ENCODE measurements at regions not wholly inside any gene's neighbourhood (a gene's known extent, or its start where the extent isn't known, plus 50 kb on each side); places are given as distances from the start of the nearest gene placed in this dataset.

GRCh38 chr16:87101903-87102302, 215.3 kb downstream of the C16orf95 start:
- Mint-ChIP-seq H3K27ac (no peak overlapping the region), H3K4me1 (no peaks in the 10 kb centered on the region), H3K4me3 (no peak overlapping the region), H3K9me3 (no peaks in the 10 kb centered on the region), H3K36me3 (no peaks in the 10 kb centered on the region), H3K27me3 (peaks cover 3 to 10% of the 10 kb centered on the region in 2 donors)
- Histone ChIP-seq H3K4me1 (ENCODE audit: control insufficient read depth in 1 of 2, extremely low read depth in 1 of 2, insufficient read depth in 2 of 2, low read length in 2 of 2) (no peaks in the 10 kb centered on the region), H3K27me3 (replicated peaks in 1 of 2; ENCODE audit: control insufficient read depth in 2 of 2, extremely low read depth in 1 of 2, insufficient read depth in 2 of 2, low read length in 1 of 2) (peaks cover 0 to 15% of the 10 kb centered on the region in 2 experiments), H3K27ac (ENCODE audit: low read length) (no peak overlapping the region), H3K9me3 (no peaks in the 10 kb centered on the region), H3K4me3 (ENCODE audit: control insufficient read depth in 1 of 2, extremely low read depth in 1 of 2, low read length in 1 of 2) (no peak overlapping the region), H3K36me3 (ENCODE audit: control insufficient read depth in 2 of 2, extremely low read depth in 1 of 2, insufficient read depth in 1 of 2, low read length in 1 of 2) (no peaks in the 10 kb centered on the region)
- ATAC-seq (replicated peaks in 1 of 4) (no peak), DNase-seq (no peak)
- ChIA-PET POLR2A (no interaction called here), CTCF (no interaction called here)
- 83% methylated on average over 2 of the region's 3 CpGs for WGBS (ENCODE audit: insufficient coverage)

GRCh38 chr16:87107201-87107600, 210.0 kb downstream of the C16orf95 start:
- H3K9me3 ChIP-seq = no peaks in the 10 kb centered on the region
- H3K36me3 Mint-ChIP-seq = no peaks in the 10 kb centered on the region
- no peak for DNase-seq
- POLR2A ChIA-PET = no interaction called here
- H3K4me3 Mint-ChIP-seq = no peak overlapping the region
- H3K9me3 Mint-ChIP-seq = no peaks in the 10 kb centered on the region
- H3K4me1 Mint-ChIP-seq = no peaks in the 10 kb centered on the region
- peaks cover 0 to 9% of the 10 kb centered on the region in 2 experiments for H3K27me3 ChIP-seq (replicated peaks in 1 of 2; ENCODE audit: control insufficient read depth in 2 of 2, extremely low read depth in 1 of 2, insufficient read depth in 2 of 2, low read length in 1 of 2)
- no peak for ATAC-seq (replicated peaks in 1 of 4)
- CTCF ChIA-PET = no interaction called here
- no peak overlapping the region for H3K4me3 ChIP-seq (ENCODE audit: control insufficient read depth in 1 of 2, extremely low read depth in 1 of 2, low read length in 1 of 2)
- no peak overlapping the region for H3K27ac Mint-ChIP-seq
- no peak overlapping the region for H3K27ac ChIP-seq (ENCODE audit: low read length)
- 100% methylated on average over 1 of the region's 2 CpGs for WGBS (ENCODE audit: insufficient coverage)
- no peaks in the 10 kb centered on the region for H3K36me3 ChIP-seq (ENCODE audit: control insufficient read depth in 2 of 2, extremely low read depth in 1 of 2, insufficient read depth in 1 of 2, low read length in 1 of 2)
- H3K4me1 ChIP-seq (ENCODE audit: control insufficient read depth in 1 of 2, extremely low read depth in 1 of 2, insufficient read depth in 2 of 2, low read length in 2 of 2) = no peaks in the 10 kb centered on the region
- H3K27me3 Mint-ChIP-seq = peaks cover 8 to 16% of the 10 kb centered on the region in 2 donors

DNA sequence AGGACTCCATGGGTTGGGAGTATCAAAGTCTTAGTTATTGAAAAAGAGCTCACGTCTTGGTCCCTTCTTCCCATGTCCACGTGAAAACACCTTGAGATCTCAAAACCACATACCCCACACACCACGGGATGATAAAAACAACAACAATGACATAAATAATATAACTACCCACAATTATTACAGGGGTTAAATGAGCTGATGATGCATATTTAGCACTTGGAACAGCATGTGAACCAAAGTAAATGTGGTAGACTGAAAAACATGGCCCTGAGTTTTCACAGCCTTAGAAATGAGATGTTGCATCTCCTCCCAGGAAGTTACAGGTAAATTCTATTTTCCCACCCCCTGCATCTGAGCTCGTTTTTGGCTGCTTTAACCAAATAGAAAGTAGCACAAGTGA, 208.9 kb downstream of the C16orf95 start:
- H3K4me3 Mint-ChIP-seq = no peak overlapping the region
- DNase-seq (no peak), ATAC-seq (replicated peaks in 1 of 4) (no peak)
- H3K9me3 ChIP-seq = no peaks in the 10 kb centered on the region
- H3K27me3 ChIP-seq (replicated peaks in 1 of 2; ENCODE audit: control insufficient read depth in 2 of 2, extremely low read depth in 1 of 2, insufficient read depth in 2 of 2, low read length in 1 of 2) = peaks cover 0 to 9% of the 10 kb centered on the region in 2 experiments
- H3K36me3 Mint-ChIP-seq = no peaks in the 10 kb centered on the region
- H3K36me3 ChIP-seq (ENCODE audit: control insufficient read depth in 2 of 2, extremely low read depth in 1 of 2, insufficient read depth in 1 of 2, low read length in 1 of 2) = no peaks in the 10 kb centered on the region
- CTCF ChIA-PET = no interaction called here
- H3K9me3 Mint-ChIP-seq = no peaks in the 10 kb centered on the region
- no peaks in the 10 kb centered on the region for H3K4me1 Mint-ChIP-seq
- no peaks in the 10 kb centered on the region for H3K4me1 ChIP-seq (ENCODE audit: control insufficient read depth in 1 of 2, extremely low read depth in 1 of 2, insufficient read depth in 2 of 2, low read length in 2 of 2)
- POLR2A ChIA-PET = no interaction called here
- WGBS (ENCODE audit: insufficient coverage) = 33% methylated on average over 1 of the region's 4 CpGs
- peaks cover 10 to 16% of the 10 kb centered on the region in 2 donors for H3K27me3 Mint-ChIP-seq
- no peak overlapping the region for H3K27ac ChIP-seq (ENCODE audit: low read length)
- H3K4me3 ChIP-seq (ENCODE audit: control insufficient read depth in 1 of 2, extremely low read depth in 1 of 2, low read length in 1 of 2) = no peak overlapping the region
- H3K27ac Mint-ChIP-seq = no peak overlapping the region

GRCh38 chr16:87108941-87109340, 208.3 kb downstream of the C16orf95 start:
- Histone ChIP-seq H3K27ac (ENCODE audit: low read length) (no peak overlapping the region), H3K9me3 (no peaks in the 10 kb centered on the region), H3K36me3 (ENCODE audit: control insufficient read depth in 2 of 2, extremely low read depth in 1 of 2, insufficient read depth in 1 of 2, low read length in 1 of 2) (no peaks in the 10 kb centered on the region), H3K4me1 (ENCODE audit: control insufficient read depth in 1 of 2, extremely low read depth in 1 of 2, insufficient read depth in 2 of 2, low read length in 2 of 2) (no peaks in the 10 kb centered on the region), H3K27me3 (replicated peaks in 1 of 2; ENCODE audit: control insufficient read depth in 2 of 2, extremely low read depth in 1 of 2, insufficient read depth in 2 of 2, low read length in 1 of 2) (peaks cover 0 to 9% of the 10 kb centered on the region in 2 experiments), H3K4me3 (ENCODE audit: control insufficient read depth in 1 of 2, extremely low read depth in 1 of 2, low read length in 1 of 2) (no peak overlapping the region)
- Mint-ChIP-seq H3K4me3 (no peak overlapping the region), H3K27me3 (peaks cover 10 to 16% of the 10 kb centered on the region in 2 donors), H3K36me3 (no peaks in the 10 kb centered on the region), H3K4me1 (no peaks in the 10 kb centered on the region), H3K27ac (no peak overlapping the region), H3K9me3 (no peaks in the 10 kb centered on the region)
- no peak for ATAC-seq (replicated peaks in 1 of 4)
- CTCF ChIA-PET = no interaction called here
- no peak for DNase-seq
- POLR2A ChIA-PET = no interaction called here
- WGBS (ENCODE audit: insufficient coverage) = no CpG with 5 or more reads among the region's 1 CpG

- ATAC-seq (replicated peaks in 1 of 4) (no peak), DNase-seq (no peak)
- Histone ChIP-seq H3K27ac (ENCODE audit: low read length) (no peak overlapping the region), H3K4me3 (ENCODE audit: control insufficient read depth in 1 of 2, extremely low read depth in 1 of 2, low read length in 1 of 2) (no peak overlapping the region), H3K27me3 (replicated peaks in 1 of 2; ENCODE audit: control insufficient read depth in 2 of 2, extremely low read depth in 1 of 2, insufficient read depth in 2 of 2, low read length in 1 of 2) (peaks cover 0 to 13% of the 10 kb centered on the region in 2 experiments), H3K4me1 (ENCODE audit: control insufficient read depth in 1 of 2, extremely low read depth in 1 of 2, insufficient read depth in 2 of 2, low read length in 2 of 2) (no peaks in the 10 kb centered on the region), H3K36me3 (ENCODE audit: control insufficient read depth in 2 of 2, extremely low read depth in 1 of 2, insufficient read depth in 1 of 2, low read length in 1 of 2) (no peaks in the 10 kb centered on the region), H3K9me3 (no peaks in the 10 kb centered on the region)
- Mint-ChIP-seq H3K36me3 (no peaks in the 10 kb centered on the region), H3K4me1 (no peaks in the 10 kb centered on the region), H3K9me3 (no peaks in the 10 kb centered on the region), H3K27me3 (peaks cover 3 to 24% of the 10 kb centered on the region in 2 donors), H3K27ac (no peak overlapping the region), H3K4me3 (no peak overlapping the region)
- POLR2A ChIA-PET = no interaction called here
- CTCF ChIA-PET = no interaction called here
- 91% methylated on average over 3 of the region's 5 CpGs for WGBS (ENCODE audit: insufficient coverage)
These were observed 202.4 kb downstream of the C16orf95 start for GRCh38 chr16:87114832-87115231.

- Histone ChIP-seq H3K27me3 (replicated peaks in 1 of 2; ENCODE audit: control insufficient read depth in 2 of 2, extremely low read depth in 1 of 2, insufficient read depth in 2 of 2, low read length in 1 of 2) (peaks cover 0 to 19% of the 10 kb centered on the region in 2 experiments), H3K36me3 (ENCODE audit: control insufficient read depth in 2 of 2, extremely low read depth in 1 of 2, insufficient read depth in 1 of 2, low read length in 1 of 2) (no peaks in the 10 kb centered on the region), H3K4me1 (ENCODE audit: control insufficient read depth in 1 of 2, extremely low read depth in 1 of 2, insufficient read depth in 2 of 2, low read length in 2 of 2) (no peaks in the 10 kb centered on the region), H3K4me3 (ENCODE audit: control insufficient read depth in 1 of 2, extremely low read depth in 1 of 2, low read length in 1 of 2) (no peak overlapping the region), H3K27ac (ENCODE audit: low read length) (no peak overlapping the region), H3K9me3 (no peaks in the 10 kb centered on the region)
- ChIA-PET POLR2A (no interaction called here), CTCF (no interaction called here)
- no peaks in the 10 kb centered on the region for H3K4me1 Mint-ChIP-seq
- DNase-seq (no peak), ATAC-seq (replicated peaks in 1 of 4) (no peak)
- no peaks in the 10 kb centered on the region for H3K9me3 Mint-ChIP-seq
- no CpG with 5 or more reads among the region's 6 CpGs for WGBS (ENCODE audit: insufficient coverage)
- peaks cover 4 to 32% of the 10 kb centered on the region in 2 donors for H3K27me3 Mint-ChIP-seq
- no peak overlapping the region for H3K4me3 Mint-ChIP-seq
- H3K27ac Mint-ChIP-seq = no peak overlapping the region
- no peaks in the 10 kb centered on the region for H3K36me3 Mint-ChIP-seq
These were observed 201.5 kb downstream of the C16orf95 start for GRCh38 chr16:87115646-87116045.

DNA sequence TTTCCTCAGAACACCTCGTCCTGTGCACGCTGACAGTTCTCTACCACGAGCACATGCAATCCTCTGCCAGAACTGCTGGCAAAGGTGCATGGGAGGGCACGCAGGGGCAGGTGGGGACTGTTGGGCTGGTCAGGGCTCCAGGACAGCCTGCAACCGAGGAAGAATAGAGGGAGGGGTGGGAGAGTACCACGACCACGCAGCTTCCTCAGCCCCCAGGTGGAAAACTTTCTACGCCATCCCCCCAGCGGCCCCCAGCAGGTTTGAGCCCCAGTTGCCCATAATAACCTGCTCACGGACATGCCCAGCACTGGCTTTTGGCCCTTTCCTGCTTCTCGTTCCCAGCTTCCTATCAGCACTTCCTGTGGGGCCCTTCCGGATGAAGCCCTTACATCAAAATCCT, 199.3 kb downstream of the C16orf95 start:
- Mint-ChIP-seq H3K27ac (no peak overlapping the region), H3K36me3 (no peaks in the 10 kb centered on the region), H3K27me3 (peaks cover 10 to 43% of the 10 kb centered on the region in 2 donors), H3K4me1 (no peaks in the 10 kb centered on the region), H3K9me3 (no peaks in the 10 kb centered on the region), H3K4me3 (no peak overlapping the region)
- ChIA-PET CTCF (no interaction called here), POLR2A (no interaction called here)
- H3K36me3 ChIP-seq (ENCODE audit: control insufficient read depth in 2 of 2, extremely low read depth in 1 of 2, insufficient read depth in 1 of 2, low read length in 1 of 2) = no peaks in the 10 kb centered on the region
- no peak overlapping the region for H3K27ac ChIP-seq (ENCODE audit: low read length)
- peaks cover 0 to 22% of the 10 kb centered on the region in 2 experiments for H3K27me3 ChIP-seq (replicated peaks in 1 of 2; ENCODE audit: control insufficient read depth in 2 of 2, extremely low read depth in 1 of 2, insufficient read depth in 2 of 2, low read length in 1 of 2)
- ATAC-seq (replicated peaks in 1 of 4) (no peak), DNase-seq (no peak)
- no peak overlapping the region for H3K4me3 ChIP-seq (ENCODE audit: control insufficient read depth in 1 of 2, extremely low read depth in 1 of 2, low read length in 1 of 2)
- H3K9me3 ChIP-seq = no peaks in the 10 kb centered on the region
- H3K4me1 ChIP-seq (ENCODE audit: control insufficient read depth in 1 of 2, extremely low read depth in 1 of 2, insufficient read depth in 2 of 2, low read length in 2 of 2) = no peaks in the 10 kb centered on the region
- whole genome bisulfite sequencing (ENCODE audit: insufficient coverage) = 16% methylated on average over 7 of the region's 12 CpGs

All from T-cell (primary cell).